Fibroblast of lung (primary cell): ENCODE measurements at regions not wholly inside any gene's neighbourhood (a gene's known extent, or its start where the extent isn't known, plus 50 kb on each side); places are given as distances from the start of the nearest gene placed in this dataset.

Source experiments
- DNase-seq, 2 donors: peaks; one replicate each; pipeline versions ENCODE4 v3.0.0 to v3.0.0-alpha.2; 2010; ENCODE audit warnings: low read depth in 2 of 2
- H2AFZ ChIP-seq: 2 replicates; pipeline ENCODE4 v1.5.1; 2012; ENCODE audit warnings: low read length, control low read depth, inconsistent platforms
- H3K27ac ChIP-seq: 2 replicates; pipeline ENCODE4 v1.5.1; 2011; ENCODE audit warnings: low read length, control low read depth; ENCODE audit not compliant: insufficient read depth
- H3K27me3 ChIP-seq: 2 replicates; pipeline ENCODE4 v1.5.1; 2011; ENCODE audit warnings: mild to moderate bottlenecking, low read length; ENCODE audit not compliant: control insufficient read depth, insufficient read depth
- H3K36me3 ChIP-seq: 2 replicates; pipeline ENCODE4 v1.5.1; 2011; ENCODE audit warnings: low read length; ENCODE audit not compliant: control insufficient read depth, insufficient read depth
- H3K4me1 ChIP-seq: 2 replicates; pipeline ENCODE4 v1.5.1; 2011; ENCODE audit warnings: low read length; ENCODE audit not compliant: control insufficient read depth, insufficient read depth; ENCODE audit errors: extremely low read depth
- H3K4me2 ChIP-seq: 2 replicates; pipeline ENCODE4 v1.5.1; 2011; ENCODE audit warnings: low read length, control low read depth; ENCODE audit not compliant: insufficient read depth; ENCODE audit errors: extremely low read depth
- H3K4me3 ChIP-seq, 4 experiments: fragments of 200-600 bp in 1 of 4; sonication (generic) in 1 of 4; replicated peaks in 1 of 4; 2 replicates each; pipeline ENCODE4 v1.5.1; 2011 to 2016; ENCODE audit warnings: low read length in 4 of 4, low read depth in 3 of 4, mild to moderate bottlenecking in 3 of 4, control low read depth in 2 of 4, inconsistent platforms in 1 of 4, mixed read lengths in 1 of 4; ENCODE audit not compliant: insufficient read depth in 1 of 4; ENCODE audit errors: control extremely low read depth in 1 of 4
- H3K79me2 ChIP-seq: 2 replicates; pipeline ENCODE4 v1.5.1; 2012; ENCODE audit warnings: mild to moderate bottlenecking, low read length, inconsistent platforms; ENCODE audit not compliant: control insufficient read depth, insufficient read depth
- H3K9ac ChIP-seq: 2 replicates; pipeline ENCODE4 v1.5.1; 2011; ENCODE audit warnings: mild to moderate bottlenecking, low read length, control low read depth; ENCODE audit not compliant: insufficient read depth
- H3K9me3 ChIP-seq: 2 replicates; pipeline ENCODE4 v1.5.1; 2012; ENCODE audit warnings: low read depth, low read length; ENCODE audit not compliant: control insufficient read depth, insufficient read depth
- H4K20me1 ChIP-seq: 2 replicates; pipeline ENCODE4 v1.5.1; 2011; ENCODE audit warnings: low read length; ENCODE audit not compliant: control insufficient read depth, insufficient read depth; ENCODE audit errors: extremely low read depth
- CTCF ChIP-seq, 2 donors: IDR thresholded peaks in 1 of 2; conservative IDR thresholded peaks in 1 of 2; 1 replicate in 1 of 2; 2 replicates in 1 of 2; pipeline ENCODE4 v1.5.1; 2011 to 2012; ENCODE audit warnings: low read length in 2 of 2, control low read depth in 1 of 2, inconsistent platforms in 1 of 2, low read depth in 1 of 2, mild to moderate bottlenecking in 1 of 2
- EZH2 ChIP-seq: IDR thresholded peaks from 2 replicates; pipeline ENCODE4 v1.5.1; 2012; ENCODE audit warnings: low read length, control low read depth, mild to moderate bottlenecking; ENCODE audit errors: missing control alignments

GRCh38 chr1:194161591-194161990 lies 975.2 kb upstream of the B3GALT2 start:
- H4K20me1 ChIP-seq: no peaks in the 10 kb centered on the region
- H3K4me1 ChIP-seq: no peaks in the 10 kb centered on the region
- no peaks in the 10 kb centered on the region for H3K79me2 ChIP-seq
- no peaks in the 10 kb centered on the region for H3K9me3 ChIP-seq
- DNase-seq: peak; percentile 8 to 14
- no peak overlapping the region for H2AFZ ChIP-seq
- H3K36me3 ChIP-seq: no peaks in the 10 kb centered on the region
- no peaks in the 10 kb centered on the region for H3K27me3 ChIP-seq
- H3K9ac ChIP-seq: no peak overlapping the region
- no peak overlapping the region for H3K27ac ChIP-seq
- H3K4me2 ChIP-seq: no peak overlapping the region
- TF ChIP-seq EZH2 (no peak), CTCF (conservative IDR thresholded peaks at IDR 0.05 in 1 of 2, IDR thresholded peaks at IDR 0.05 in 1 of 2; ENCODE audit: low read depth in 1 of 2, low read length in 2 of 2) (no peak)
- H3K4me3 ChIP-seq: no peak overlapping the region

- Histone ChIP-seq H3K27me3 (no peaks in the 10 kb centered on the region), H3K9me3 (no peaks in the 10 kb centered on the region), H2AFZ (no peak overlapping the region), H3K79me2 (no peaks in the 10 kb centered on the region), H3K36me3 (no peaks in the 10 kb centered on the region), H4K20me1 (no peaks in the 10 kb centered on the region), H3K9ac (no peak overlapping the region), H3K27ac (no peak overlapping the region), H3K4me1 (no peaks in the 10 kb centered on the region), H3K4me2 (no peak overlapping the region), H3K4me3 (no peak overlapping the region)
- TF ChIP-seq EZH2 (no peak), CTCF (conservative IDR thresholded peaks at IDR 0.05 in 1 of 2, IDR thresholded peaks at IDR 0.05 in 1 of 2; ENCODE audit: low read depth in 1 of 2, low read length in 2 of 2) (no peak)
- peak; percentile 9 to 13 for DNase-seq
These were observed 973.5 kb upstream of the B3GALT2 start for GRCh38 chr1:194159941-194160340.

- H3K79me2 ChIP-seq: no peaks in the 10 kb centered on the region
- TF ChIP-seq EZH2: no peak
- no peak overlapping the region for H3K9ac ChIP-seq
- H4K20me1 ChIP-seq: no peaks in the 10 kb centered on the region
- no peaks in the 10 kb centered on the region for H3K36me3 ChIP-seq
- no peak overlapping the region for H3K4me3 ChIP-seq
- H3K4me2 ChIP-seq: no peak overlapping the region
- H3K9me3 ChIP-seq: no peaks in the 10 kb centered on the region
- no peak for DNase-seq
- no peak overlapping the region for H3K27ac ChIP-seq
- H3K4me1 ChIP-seq: no peaks in the 10 kb centered on the region
- H3K27me3 ChIP-seq: no peaks in the 10 kb centered on the region
- H2AFZ ChIP-seq: no peak overlapping the region
These were observed 969.5 kb upstream of the B3GALT2 start for GRCh38 chr1:194155962-194156361.
